ENCODE measurements at regions not wholly inside any gene's neighbourhood (a gene's known extent, or its start where the extent isn't known, plus 50 kb on each side); places are given as distances from the start of the nearest gene placed in this dataset.

DNA sequence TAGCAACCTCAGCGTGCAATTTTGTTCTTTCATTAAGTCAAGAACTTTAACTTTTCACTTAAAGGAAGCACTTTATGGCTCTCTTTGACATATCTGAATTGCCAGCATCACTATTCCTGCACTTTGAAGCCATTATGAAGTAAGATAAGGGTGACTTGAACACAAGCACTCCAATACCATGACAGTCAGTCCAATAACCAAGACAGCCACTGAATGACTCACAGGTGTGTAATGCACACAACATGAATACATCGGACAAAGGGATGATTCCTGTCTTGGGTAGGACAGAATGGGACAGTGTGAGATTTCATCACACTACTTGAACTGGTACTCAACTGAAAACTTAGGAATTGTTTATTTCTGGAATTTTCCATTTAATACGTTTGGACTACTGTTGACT lies 233.7 kb upstream of the IPO5 start:
- Histone ChIP-seq H3K4me1 (ENCODE audit: control insufficient read depth, insufficient read depth, low read length) (no peaks in the 10 kb centered on the region), H3K27me3 (ENCODE audit: control insufficient read depth, insufficient read depth, low read length, poor library complexity, severe bottlenecking) (no peaks in the 10 kb centered on the region), H3K9ac (ENCODE audit: extremely low read depth, low read length, poor library complexity, severe bottlenecking) (no peak overlapping the region), H3K36me3 (ENCODE audit: control insufficient read depth, insufficient read depth, low read length) (no peaks in the 10 kb centered on the region), H3K4me3 (ENCODE audit: low read length) (no peak overlapping the region), H3K27ac (ENCODE audit: low read depth, low read length) (no peak overlapping the region), H3K9me3 (ENCODE audit: control insufficient read depth, low read length) (no peaks in the 10 kb centered on the region)
- Mint-ChIP-seq H3K9me3 (no peaks in the 10 kb centered on the region), H3K27ac (no peak overlapping the region), H3K4me1 (no peaks in the 10 kb centered on the region), H3K36me3 (ENCODE audit: low read depth) (no peaks in the 10 kb centered on the region), H3K4me3 (no peak overlapping the region), H3K27me3 (ENCODE audit: insufficient read depth) (no peaks in the 10 kb centered on the region)
- WGBS, 2 experiments (ENCODE audit: insufficient coverage in 1 of 2, insufficient read length in 1 of 2): 91 to 97% methylated on average over 3 of the region's 3 CpGs
- DNase-seq: no peak
- TF ChIP-seq, protein P1, sequence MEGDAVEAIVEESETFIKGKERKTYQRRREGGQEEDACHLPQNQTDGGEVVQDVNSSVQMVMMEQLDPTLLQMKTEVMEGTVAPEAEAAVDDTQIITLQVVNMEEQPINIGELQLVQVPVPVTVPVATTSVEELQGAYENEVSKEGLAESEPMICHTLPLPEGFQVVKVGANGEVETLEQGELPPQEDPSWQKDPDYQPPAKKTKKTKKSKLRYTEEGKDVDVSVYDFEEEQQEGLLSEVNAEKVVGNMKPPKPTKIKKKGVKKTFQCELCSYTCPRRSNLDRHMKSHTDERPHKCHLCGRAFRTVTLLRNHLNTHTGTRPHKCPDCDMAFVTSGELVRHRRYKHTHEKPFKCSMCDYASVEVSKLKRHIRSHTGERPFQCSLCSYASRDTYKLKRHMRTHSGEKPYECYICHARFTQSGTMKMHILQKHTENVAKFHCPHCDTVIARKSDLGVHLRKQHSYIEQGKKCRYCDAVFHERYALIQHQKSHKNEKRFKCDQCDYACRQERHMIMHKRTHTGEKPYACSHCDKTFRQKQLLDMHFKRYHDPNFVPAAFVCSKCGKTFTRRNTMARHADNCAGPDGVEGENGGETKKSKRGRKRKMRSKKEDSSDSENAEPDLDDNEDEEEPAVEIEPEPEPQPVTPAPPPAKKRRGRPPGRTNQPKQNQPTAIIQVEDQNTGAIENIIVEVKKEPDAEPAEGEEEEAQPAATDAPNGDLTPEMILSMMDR (conservative IDR thresholded peaks at IDR 0.05): no peak

DNA sequence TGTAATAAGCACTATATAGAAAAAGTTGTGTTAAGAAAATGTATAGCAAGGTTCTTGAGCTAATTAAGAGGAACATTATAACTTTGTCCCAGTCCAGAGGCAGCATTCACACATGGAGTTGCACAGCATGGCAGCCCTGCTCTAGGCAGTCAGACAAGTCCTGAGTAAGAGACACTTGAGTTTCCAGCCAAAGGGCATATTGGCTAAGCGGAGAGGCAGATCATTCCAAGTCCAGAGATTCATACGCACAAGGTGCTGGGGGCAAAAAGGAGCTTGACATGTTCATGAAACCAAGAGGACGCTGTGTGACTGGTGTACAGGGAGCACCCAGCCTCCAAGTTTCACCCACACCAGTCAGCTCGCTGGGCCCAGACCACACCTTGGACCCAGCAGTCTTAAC lies 232.6 kb upstream of the IPO5 start:
- Mint-ChIP-seq H3K36me3 (ENCODE audit: low read depth) (no peaks in the 10 kb centered on the region), H3K4me3 (no peak overlapping the region), H3K27me3 (ENCODE audit: insufficient read depth) (no peaks in the 10 kb centered on the region), H3K9me3 (no peaks in the 10 kb centered on the region), H3K27ac (no peak overlapping the region), H3K4me1 (no peaks in the 10 kb centered on the region)
- 94 to 95% methylated on average over 4 of the region's 4 CpGs for WGBS, 2 experiments (ENCODE audit: insufficient coverage in 1 of 2, insufficient read length in 1 of 2)
- DNase-seq: no peak
- Histone ChIP-seq H3K36me3 (ENCODE audit: control insufficient read depth, insufficient read depth, low read length) (no peaks in the 10 kb centered on the region), H3K9ac (ENCODE audit: extremely low read depth, low read length, poor library complexity, severe bottlenecking) (no peak overlapping the region), H3K4me1 (ENCODE audit: control insufficient read depth, insufficient read depth, low read length) (no peaks in the 10 kb centered on the region), H3K9me3 (ENCODE audit: control insufficient read depth, low read length) (no peaks in the 10 kb centered on the region), H3K27ac (ENCODE audit: low read depth, low read length) (no peak overlapping the region), H3K27me3 (ENCODE audit: control insufficient read depth, insufficient read depth, low read length, poor library complexity, severe bottlenecking) (no peaks in the 10 kb centered on the region), H3K4me3 (ENCODE audit: low read length) (no peak overlapping the region)
- TF ChIP-seq, protein P1 (conservative IDR thresholded peaks at IDR 0.05): no peak

- Mint-ChIP-seq H3K9me3 (peaks cover 3% of the 10 kb centered on the region), H3K4me3 (no peak overlapping the region), H3K27ac (no peak overlapping the region), H3K36me3 (ENCODE audit: low read depth) (no peaks in the 10 kb centered on the region), H3K4me1 (no peaks in the 10 kb centered on the region), H3K27me3 (ENCODE audit: insufficient read depth) (no peaks in the 10 kb centered on the region)
- Histone ChIP-seq H3K36me3 (ENCODE audit: control insufficient read depth, insufficient read depth, low read length) (no peaks in the 10 kb centered on the region), H3K4me1 (ENCODE audit: control insufficient read depth, insufficient read depth, low read length) (no peaks in the 10 kb centered on the region), H3K27ac (ENCODE audit: low read depth, low read length) (no peak overlapping the region), H3K4me3 (ENCODE audit: low read length) (no peak overlapping the region), H3K9ac (ENCODE audit: extremely low read depth, low read length, poor library complexity, severe bottlenecking) (no peak overlapping the region), H3K9me3 (ENCODE audit: control insufficient read depth, low read length) (no peaks in the 10 kb centered on the region), H3K27me3 (ENCODE audit: control insufficient read depth, insufficient read depth, low read length, poor library complexity, severe bottlenecking) (no peaks in the 10 kb centered on the region)
- TF ChIP-seq, protein P1 (conservative IDR thresholded peaks at IDR 0.05): no peak
- no peak for DNase-seq
- 89 to 100% methylated on average over 4 of the region's 4 CpGs for WGBS, 2 experiments (ENCODE audit: insufficient coverage in 1 of 2, insufficient read length in 1 of 2)
These were observed 229.8 kb upstream of the IPO5 start for GRCh38 chr13:97723655-97724054.

All from endodermal cell (in vitro differentiated cells).